NT2/D1 (cell line): ENCODE measurements at regions not wholly inside any gene's neighbourhood (a gene's known extent, or its start where the extent isn't known, plus 50 kb on each side); places are given as distances from the start of the nearest gene placed in this dataset.

Source experiments
- DNase-seq: peaks from one replicate; pipeline ENCODE4 v3.0.0-alpha.2; 2011; ENCODE audit warnings: low read depth, low spot score
- H3K27me3 ChIP-seq: 2 replicates; pipeline ENCODE4 v1.6.0; 2011; ENCODE audit warnings: mild to moderate bottlenecking; ENCODE audit not compliant: insufficient read length, insufficient read depth
- H3K36me3 ChIP-seq: 2 replicates; pipeline ENCODE4 v1.6.1; 2011; ENCODE audit warnings: mild to moderate bottlenecking, low read length, mixed read lengths; ENCODE audit not compliant: insufficient read depth, insufficient read length
- H3K4me1 ChIP-seq: 2 replicates; pipeline ENCODE4 v1.5.1; 2011; ENCODE audit not compliant: insufficient read depth, insufficient read length
- H3K4me3 ChIP-seq: 2 replicates; pipeline ENCODE4 v1.5.1; 2011; ENCODE audit warnings: low read depth; ENCODE audit not compliant: insufficient read length
- H3K9ac ChIP-seq: 2 replicates; pipeline ENCODE4 v1.6.0; 2011; ENCODE audit warnings: low read depth; ENCODE audit not compliant: insufficient read length
- H3K9me3 ChIP-seq: 2 replicates; pipeline ENCODE4 v1.5.1; 2011; ENCODE audit warnings: mild to moderate bottlenecking, low read length; ENCODE audit not compliant: insufficient read depth
- SUZ12 ChIP-seq: IDR thresholded peaks from 2 replicates; pipeline ENCODE4 v1.6.1; 2011; ENCODE audit not compliant: insufficient read length, insufficient read depth; ENCODE audit errors: extremely low read depth
- YY1 ChIP-seq: IDR thresholded peaks from 2 replicates; pipeline ENCODE4 v1.6.1; 2011; ENCODE audit not compliant: insufficient read length, insufficient read depth
- ZNF274 ChIP-seq: IDR thresholded peaks from 2 replicates; pipeline ENCODE4 v1.6.1; 2011; ENCODE audit warnings: mild to moderate bottlenecking, low read depth, low read length

DNA sequence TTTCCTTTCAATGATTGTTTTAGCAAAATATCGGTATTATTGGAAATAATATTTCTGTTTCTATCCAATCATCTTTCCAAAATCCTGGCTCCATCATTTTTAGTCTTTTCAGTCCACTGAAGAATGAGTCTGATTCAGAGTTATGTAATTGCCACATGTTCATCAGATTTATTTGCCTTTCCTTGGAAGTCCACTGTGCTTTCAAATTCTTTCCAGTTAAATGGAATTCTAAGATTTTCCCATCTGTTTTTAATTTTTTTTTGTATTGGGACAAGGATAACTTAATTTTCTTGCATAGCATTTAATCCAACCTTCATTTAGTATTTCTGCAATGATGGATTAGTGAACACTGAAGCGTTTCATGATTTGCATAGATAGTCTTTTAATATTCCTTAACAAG is 521.5 kb upstream of the NRXN1 start:
- no peak overlapping the region for H3K9ac ChIP-seq
- TF ChIP-seq SUZ12 (no peak), ZNF274 (no peak), YY1 (no peak)
- no peak overlapping the region for H3K4me3 ChIP-seq
- H3K4me1 ChIP-seq = no peaks in the 10 kb centered on the region
- H3K9me3 ChIP-seq = no peaks in the 10 kb centered on the region
- DNase-seq = no peak
- no peaks in the 10 kb centered on the region for H3K27me3 ChIP-seq
- no peaks in the 10 kb centered on the region for H3K36me3 ChIP-seq

DNA sequence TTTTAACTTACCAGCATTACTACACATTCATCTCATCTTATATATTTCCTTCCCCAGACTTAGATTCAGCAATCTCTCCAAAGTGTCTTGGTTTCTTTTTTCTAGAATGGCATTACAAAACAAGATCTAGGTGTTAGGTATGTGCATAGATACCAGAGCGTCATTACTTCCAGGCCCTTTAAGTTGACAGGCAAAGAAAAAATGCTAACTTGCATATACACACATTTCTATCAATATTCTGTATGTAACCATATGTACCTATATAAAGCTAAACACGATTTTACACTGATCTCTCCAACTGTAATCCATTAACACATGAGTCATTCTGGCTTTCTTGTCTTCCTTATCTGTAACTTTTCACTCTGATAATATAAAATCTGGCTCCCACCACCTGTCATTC is 503.8 kb upstream of the NRXN1 start:
- Histone ChIP-seq H3K4me3 (no peak overlapping the region), H3K9ac (no peak overlapping the region), H3K27me3 (no peaks in the 10 kb centered on the region), H3K4me1 (no peaks in the 10 kb centered on the region), H3K9me3 (no peaks in the 10 kb centered on the region), H3K36me3 (no peaks in the 10 kb centered on the region)
- TF ChIP-seq YY1 (no peak), ZNF274 (no peak), SUZ12 (no peak)
- DNase-seq = no peak

DNA sequence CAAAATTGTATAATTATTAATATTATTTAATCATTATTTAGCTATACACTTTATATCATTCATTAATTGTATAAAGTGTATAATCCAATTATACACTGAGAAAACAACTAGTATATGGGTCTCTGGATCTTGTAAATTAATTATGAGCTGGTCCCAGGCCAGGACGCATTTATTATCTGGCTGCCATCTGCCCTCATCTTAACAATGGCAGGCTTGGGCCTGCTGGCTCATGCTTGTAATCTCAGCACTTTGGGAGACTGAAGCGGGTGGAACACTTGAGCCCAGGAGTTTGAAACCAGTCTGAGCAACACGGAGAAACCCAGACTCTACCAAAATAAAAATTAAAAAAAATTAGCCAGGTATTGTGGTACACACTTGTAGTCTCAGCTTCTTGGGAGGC is 502.2 kb upstream of the NRXN1 start:
- Histone ChIP-seq H3K9ac (no peak overlapping the region), H3K9me3 (no peaks in the 10 kb centered on the region)
- TF ChIP-seq YY1 (no peak), ZNF274 (no peak), SUZ12 (no peak)

DNA sequence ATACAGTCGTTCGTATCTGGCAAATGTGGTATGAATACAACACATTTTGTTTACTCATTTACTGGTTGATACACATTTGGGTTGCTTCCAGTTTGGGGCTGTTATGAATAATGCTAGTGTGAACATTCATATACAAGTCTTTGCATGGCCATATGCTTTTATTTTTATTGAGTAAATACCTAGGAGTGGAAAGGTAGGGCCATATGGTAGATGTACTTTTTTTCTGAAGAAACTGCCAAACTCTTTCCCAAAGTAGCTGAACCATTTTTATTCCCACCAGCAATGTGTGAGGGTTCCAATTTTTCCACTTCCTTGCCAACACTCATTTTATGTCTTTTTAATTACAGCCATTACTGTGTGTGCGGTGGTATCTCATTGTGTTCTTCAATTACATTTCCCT is 496.2 kb upstream of the NRXN1 start:
- Histone ChIP-seq H3K9ac (no peak overlapping the region), H3K9me3 (no peaks in the 10 kb centered on the region), H3K4me3 (no peak overlapping the region), H3K4me1 (no peaks in the 10 kb centered on the region), H3K36me3 (no peaks in the 10 kb centered on the region), H3K27me3 (no peaks in the 10 kb centered on the region)
- DNase-seq = no peak
- no peak for TF ChIP-seq YY1
- no peak for TF ChIP-seq ZNF274

More for the DNA sequence above, 502.2 kb upstream of the NRXN1 start:
- DNase-seq = no peak
- Histone ChIP-seq H3K36me3 (no peaks in the 10 kb centered on the region), H3K4me1 (no peaks in the 10 kb centered on the region), H3K4me3 (no peak overlapping the region), H3K27me3 (no peaks in the 10 kb centered on the region)

DNA sequence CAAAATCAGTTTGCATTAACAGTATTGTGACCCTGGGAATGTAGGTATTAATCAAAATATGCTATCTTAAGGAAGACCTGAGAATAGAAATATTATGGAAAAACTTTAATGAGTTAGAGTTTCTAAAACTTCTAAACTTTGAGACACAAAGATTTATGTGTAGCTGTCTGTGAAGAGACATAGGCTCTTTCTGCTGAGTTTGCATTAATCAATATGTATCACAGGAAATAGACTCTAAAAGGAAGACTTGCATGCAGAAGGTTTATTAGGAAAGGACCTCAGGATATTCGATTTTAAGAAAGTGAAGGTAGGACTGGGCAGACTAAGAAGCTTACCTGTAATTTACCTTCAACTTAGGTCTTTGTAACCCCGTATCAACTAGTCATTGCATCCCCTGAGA is 494.8 kb upstream of the NRXN1 start:
- TF ChIP-seq SUZ12 (no peak), ZNF274 (no peak), YY1 (no peak)
- Histone ChIP-seq H3K4me3 (no peak overlapping the region), H3K9me3 (no peaks in the 10 kb centered on the region), H3K9ac (no peak overlapping the region), H3K36me3 (no peaks in the 10 kb centered on the region), H3K27me3 (no peaks in the 10 kb centered on the region), H3K4me1 (no peaks in the 10 kb centered on the region)
- no peak for DNase-seq

DNA sequence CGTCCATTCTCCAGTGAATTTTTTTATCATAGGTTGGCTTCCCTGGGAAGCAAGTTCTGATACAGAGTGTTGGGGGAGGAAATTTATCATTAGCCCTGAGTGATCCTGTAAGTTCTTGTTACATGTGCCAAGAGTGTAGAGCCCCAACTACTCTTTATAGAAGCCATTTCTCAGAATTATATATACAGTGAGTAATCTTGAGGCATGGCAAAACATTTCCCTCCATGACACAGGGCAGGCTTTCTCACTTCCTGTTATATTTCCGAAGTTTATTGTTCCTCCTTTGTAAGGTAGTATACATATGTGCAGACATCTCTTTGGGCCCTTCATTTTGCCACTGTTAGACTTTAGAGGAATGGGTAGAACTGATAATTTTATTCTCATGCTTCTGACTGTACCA is 484.7 kb upstream of the NRXN1 start:
- Histone ChIP-seq H3K9me3 (no peaks in the 10 kb centered on the region), H3K4me3 (no peak overlapping the region), H3K9ac (no peak overlapping the region), H3K4me1 (no peaks in the 10 kb centered on the region), H3K36me3 (no peaks in the 10 kb centered on the region), H3K27me3 (no peaks in the 10 kb centered on the region)
- TF ChIP-seq SUZ12 (no peak), YY1 (no peak), ZNF274 (no peak)
- no peak for DNase-seq

DNA sequence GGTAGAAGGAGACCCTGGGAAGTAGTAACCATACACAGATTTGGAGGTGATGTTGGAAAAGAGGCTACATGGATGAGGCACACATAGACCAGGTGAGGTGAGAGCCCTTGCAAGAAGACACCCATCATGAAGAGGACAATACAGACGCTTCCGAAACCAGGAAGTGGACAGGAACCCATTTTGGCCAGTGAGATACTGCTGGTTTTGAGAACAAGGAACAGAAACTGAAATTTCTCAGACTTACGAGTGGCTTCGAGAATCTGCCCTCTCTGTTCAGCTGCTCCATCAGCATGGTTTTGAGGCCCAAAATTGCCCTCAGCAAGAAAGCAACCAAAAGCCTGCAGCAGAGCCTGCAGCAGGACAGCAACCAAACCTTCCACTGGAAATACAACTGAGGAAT is 479.1 kb upstream of the NRXN1 start:
- Histone ChIP-seq H3K9ac (no peak overlapping the region), H3K9me3 (no peaks in the 10 kb centered on the region), H3K27me3 (no peaks in the 10 kb centered on the region), H3K4me1 (no peaks in the 10 kb centered on the region), H3K4me3 (no peak overlapping the region), H3K36me3 (no peaks in the 10 kb centered on the region)
- no peak for DNase-seq
- TF ChIP-seq ZNF274 (no peak), YY1 (no peak), SUZ12 (no peak)

DNA sequence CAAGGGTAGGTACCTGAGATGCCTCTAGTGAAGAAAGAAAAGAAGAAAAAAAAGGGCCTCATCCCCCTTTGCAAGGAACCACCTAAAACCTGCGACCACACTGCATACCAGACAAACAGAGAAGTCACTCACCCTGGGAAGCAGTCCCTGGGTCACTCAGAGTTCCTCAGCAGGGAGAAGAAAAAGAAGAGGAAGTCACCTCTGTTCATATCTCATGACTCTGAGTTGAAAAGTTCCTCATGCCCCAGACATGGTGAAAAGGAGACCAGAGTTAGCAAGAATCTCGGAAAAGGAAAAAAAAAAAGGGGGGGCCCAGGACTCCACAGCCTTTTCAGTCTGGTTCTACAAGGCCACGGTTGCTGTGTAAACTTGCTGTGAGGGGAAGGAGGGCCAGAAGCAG is 478.4 kb upstream of the NRXN1 start:
- no peaks in the 10 kb centered on the region for H3K36me3 ChIP-seq
- no peak overlapping the region for H3K9ac ChIP-seq
- no peaks in the 10 kb centered on the region for H3K4me1 ChIP-seq
- no peaks in the 10 kb centered on the region for H3K27me3 ChIP-seq
- H3K9me3 ChIP-seq = no peaks in the 10 kb centered on the region; the same call in 1 of the 2 replicates
- no peak for DNase-seq
- H3K4me3 ChIP-seq = no peak overlapping the region
- TF ChIP-seq ZNF274 = no peak
- no peak for TF ChIP-seq SUZ12
- TF ChIP-seq YY1 = no peak
